Lower lobe of right lung (tissue), 2 donors: ENCODE measurements at regions not wholly inside any gene's neighbourhood (a gene's known extent, or its start where the extent isn't known, plus 50 kb on each side); places are given as distances from the start of the nearest gene placed in this dataset.

Experiments used
- ATAC-seq, 2 donors: fragments of 200-7000 bp; cut with Tn5 transposase; one replicate each; pipeline ENCODE4 v1.9.1; 2020 to 2022; ENCODE audit warnings: mild to moderate bottlenecking in 2 of 2, moderate library complexity in 2 of 2
- DNase-seq: peaks from one replicate; pipeline ENCODE4 v3.0.0-alpha.2; 2020
- H3K27ac ChIP-seq: fragments of 200-600 bp; one replicate; pipeline ENCODE4 v1.8.0; 2022
- H3K27me3 ChIP-seq: fragments of 200-600 bp; one replicate; pipeline ENCODE4 v1.8.0; 2022; ENCODE audit warnings: low read depth
- H3K36me3 ChIP-seq: fragments of 200-600 bp; one replicate; pipeline ENCODE4 v1.8.0; 2022; ENCODE audit warnings: mild to moderate bottlenecking
- H3K4me1 ChIP-seq: fragments of 200-600 bp; one replicate; pipeline ENCODE4 v1.8.0; 2022
- H3K4me3 ChIP-seq: fragments of 200-600 bp; one replicate; pipeline ENCODE4 v1.8.0; 2022; ENCODE audit warnings: mild to moderate bottlenecking
- H3K9me3 ChIP-seq: fragments of 200-600 bp; one replicate; pipeline ENCODE4 v1.8.0; 2022
- CTCF ChIP-seq: fragments of 200-600 bp; IDR thresholded peaks from one replicate; pipeline ENCODE4 v1.8.0; 2022; ENCODE audit warnings: antibody characterized with exemption, mild to moderate bottlenecking
- intact Hi-C: fragments of 100-400 bp; cut with DNase I; formaldehyde crosslinking; loops from one replicate; pipeline ENCODE4 v1.11.0; 2022
- donor health status: DM: no; HTN: yes; CAD: no; lungs with severe emphysema.

- Histone ChIP-seq H3K27me3 (no peaks in the 10 kb centered on the region), H3K36me3 (no peaks in the 10 kb centered on the region), H3K4me1 (peaks cover 5% of the 10 kb centered on the region), H3K27ac (no peak overlapping the region), H3K9me3 (no peaks in the 10 kb centered on the region), H3K4me3 (no peak overlapping the region)
- DNase-seq, result no peak
- intact Hi-C loops, result no loop called here
- no peak for TF ChIP-seq CTCF
- no peak for ATAC-seq
Measured at GRCh38 chr9:126128494-126129142, 198.0 kb upstream of the MVB12B start.

GRCh38 chr9:126131066-126132010, 195.3 kb upstream of the MVB12B start:
- intact Hi-C loops, result no loop called here
- H3K27ac ChIP-seq, result no peak overlapping the region
- no peaks in the 10 kb centered on the region for H3K27me3 ChIP-seq
- H3K4me3 ChIP-seq, result no peak overlapping the region
- DNase-seq, result no peak
- TF ChIP-seq CTCF, result no peak
- H3K9me3 ChIP-seq, result no peaks in the 10 kb centered on the region
- no peaks in the 10 kb centered on the region for H3K4me1 ChIP-seq
- ATAC-seq, result no peak
- no peaks in the 10 kb centered on the region for H3K36me3 ChIP-seq

- H3K4me1 ChIP-seq, result no peaks in the 10 kb centered on the region
- no peaks in the 10 kb centered on the region for H3K36me3 ChIP-seq
- intact Hi-C loops, result no loop called here
- no peaks in the 10 kb centered on the region for H3K27me3 ChIP-seq
- H3K27ac ChIP-seq, result no peak overlapping the region
- peaks cover 2% of the 10 kb centered on the region for H3K9me3 ChIP-seq
- TF ChIP-seq CTCF, result no peak
- ATAC-seq, result no peak
- no peak overlapping the region for H3K4me3 ChIP-seq
- no peak for DNase-seq
Measured at GRCh38 chr9:126132746-126133145, 193.9 kb upstream of the MVB12B start.

GRCh38 chr9:126144196-126144595, 182.4 kb upstream of the MVB12B start:
- Histone ChIP-seq H3K9me3 (no peaks in the 10 kb centered on the region), H3K27me3 (peaks cover 6% of the 10 kb centered on the region), H3K4me1 (no peaks in the 10 kb centered on the region), H3K36me3 (no peaks in the 10 kb centered on the region), H3K27ac (no peak overlapping the region), H3K4me3 (no peak overlapping the region)
- no peak for TF ChIP-seq CTCF
- DNase-seq (no peak), ATAC-seq (no peak)
- intact Hi-C loops, result no loop called here

- no peak for DNase-seq
- TF ChIP-seq CTCF, result no peak
Measured at GRCh38 chr9:126144603-126145456, 181.8 kb upstream of the MVB12B start.

More at GRCh38 chr9:126144603-126145456, 181.8 kb upstream of the MVB12B start:
- H3K36me3 ChIP-seq, result no peaks in the 10 kb centered on the region
- H3K27ac ChIP-seq, result no peak overlapping the region
- no peak overlapping the region for H3K4me3 ChIP-seq
- H3K27me3 ChIP-seq, result peaks cover 6% of the 10 kb centered on the region
- no peaks in the 10 kb centered on the region for H3K9me3 ChIP-seq
- no peaks in the 10 kb centered on the region for H3K4me1 ChIP-seq
- intact Hi-C loops, result no loop called here
- ATAC-seq, result no peak
